ENCODE measurements at regions not wholly inside any gene's neighbourhood (a gene's known extent, or its start where the extent isn't known, plus 50 kb on each side); places are given as distances from the start of the nearest gene placed in this dataset.
A peak's percentile ranks its signal among the peaks of the same experiment; 100 is the strongest.

DNA sequence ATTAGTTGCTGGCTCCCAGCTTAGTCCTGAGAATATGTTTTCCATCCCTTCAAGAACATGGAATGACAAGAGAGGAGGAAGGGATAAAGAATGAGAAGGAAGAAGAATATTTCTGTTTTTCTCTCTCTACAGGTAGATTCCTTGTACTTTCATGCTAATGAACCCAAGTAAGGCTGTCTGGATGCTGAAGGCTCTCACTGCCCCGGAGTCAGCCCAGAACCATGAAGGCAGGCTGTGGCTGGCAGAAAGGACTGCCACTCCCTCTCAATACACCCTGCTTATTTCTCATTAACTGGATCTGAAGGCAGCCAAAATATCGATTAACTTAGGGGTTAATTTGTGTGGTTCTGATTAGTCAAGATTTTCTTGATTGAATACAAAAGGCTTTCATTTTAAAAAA is 93.1 kb upstream of the NPAS2 start:
- Mint-ChIP-seq H3K36me3 (ENCODE audit: unreplicated experiment) (no peaks in the 10 kb centered on the region), H3K9me3 (ENCODE audit: unreplicated experiment) (no peaks in the 10 kb centered on the region), H3K4me3 (ENCODE audit: unreplicated experiment) (no peak overlapping the region), H3K4me1 (ENCODE audit: unreplicated experiment) (no peaks in the 10 kb centered on the region), H3K27ac (ENCODE audit: unreplicated experiment) (no peak overlapping the region), H3K27me3 (ENCODE audit: unreplicated experiment) (peaks cover 46% of the 10 kb centered on the region)
- no peak for TF ChIP-seq CTCF (IDR thresholded peaks at IDR 0.05)
- DNase-seq (ENCODE audit: extremely low spot score, unreplicated experiment) = no peak

- TF ChIP-seq CTCF (IDR thresholded peaks at IDR 0.05) = peak; percentile 87
- H3K27ac Mint-ChIP-seq (ENCODE audit: unreplicated experiment) = no peak overlapping the region
- peaks cover 23% of the 10 kb centered on the region for H3K27me3 Mint-ChIP-seq (ENCODE audit: unreplicated experiment)
- no peaks in the 10 kb centered on the region for H3K9me3 Mint-ChIP-seq (ENCODE audit: unreplicated experiment)
- DNase-seq (ENCODE audit: extremely low spot score, unreplicated experiment) = no peak
- no peaks in the 10 kb centered on the region for H3K36me3 Mint-ChIP-seq (ENCODE audit: unreplicated experiment)
- no peak overlapping the region for H3K4me3 Mint-ChIP-seq (ENCODE audit: unreplicated experiment)
- H3K4me1 Mint-ChIP-seq (ENCODE audit: unreplicated experiment) = peaks cover 11% of the 10 kb centered on the region
These were observed 89.6 kb upstream of the NPAS2 start for GRCh38 chr2:100730290-100730868.

- no peaks in the 10 kb centered on the region for H3K9me3 Mint-ChIP-seq (ENCODE audit: unreplicated experiment)
- H3K4me1 Mint-ChIP-seq (ENCODE audit: unreplicated experiment) = peaks cover 11% of the 10 kb centered on the region
- H3K4me3 Mint-ChIP-seq (ENCODE audit: unreplicated experiment) = no peak overlapping the region
- no peak for DNase-seq (ENCODE audit: extremely low spot score, unreplicated experiment)
- H3K27ac Mint-ChIP-seq (ENCODE audit: unreplicated experiment) = no peak overlapping the region
- no peaks in the 10 kb centered on the region for H3K36me3 Mint-ChIP-seq (ENCODE audit: unreplicated experiment)
- peaks cover 23% of the 10 kb centered on the region for H3K27me3 Mint-ChIP-seq (ENCODE audit: unreplicated experiment)
- TF ChIP-seq CTCF (IDR thresholded peaks at IDR 0.05) = no peak
These were observed 88.4 kb upstream of the NPAS2 start for GRCh38 chr2:100731535-100731981.

DNA sequence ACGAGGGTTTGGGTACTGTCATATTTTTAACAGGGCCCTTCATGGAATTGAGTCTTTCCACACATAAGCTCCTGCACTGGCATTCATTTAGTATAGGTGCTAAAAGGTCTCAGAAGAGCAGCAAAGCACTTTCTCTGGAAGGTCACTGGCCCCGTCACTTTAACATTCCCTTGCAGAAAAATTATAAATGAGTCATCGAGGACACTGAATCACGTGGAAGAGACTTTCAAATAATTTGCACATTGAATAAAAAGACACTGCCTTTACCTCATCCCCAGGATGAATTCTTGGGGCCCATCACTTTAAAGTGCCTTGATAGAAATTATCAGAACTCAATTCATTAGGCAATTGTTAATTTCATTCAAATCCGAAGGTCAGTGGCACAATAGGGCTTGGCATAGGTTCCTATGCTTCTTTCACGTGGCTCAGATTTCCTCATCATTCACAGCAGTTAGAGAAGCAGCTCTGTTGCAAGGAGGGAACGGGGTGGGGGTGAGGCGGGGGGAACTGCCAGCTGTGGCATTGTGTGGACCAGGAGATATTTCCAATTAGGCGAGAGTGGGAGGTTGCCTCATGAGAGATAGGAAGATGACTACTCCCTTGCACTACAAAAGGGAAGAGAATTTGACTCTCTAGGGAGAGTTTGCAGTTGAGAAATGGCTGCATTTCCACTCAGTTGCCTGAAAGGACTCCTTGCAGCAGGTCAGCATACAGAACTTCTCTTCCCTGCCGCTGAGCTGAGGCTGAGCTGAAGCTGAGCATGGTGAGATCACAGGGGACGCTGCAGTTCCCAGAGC is 86.3 kb upstream of the NPAS2 start:
- no peaks in the 10 kb centered on the region for H3K9me3 Mint-ChIP-seq (ENCODE audit: unreplicated experiment)
- H3K4me3 Mint-ChIP-seq (ENCODE audit: unreplicated experiment) = no peak overlapping the region
- peaks cover 10% of the 10 kb centered on the region for H3K27me3 Mint-ChIP-seq (ENCODE audit: unreplicated experiment)
- no peak for TF ChIP-seq CTCF (IDR thresholded peaks at IDR 0.05)
- DNase-seq (ENCODE audit: extremely low spot score, unreplicated experiment) = no peak
- peaks cover 11% of the 10 kb centered on the region for H3K4me1 Mint-ChIP-seq (ENCODE audit: unreplicated experiment)
- peak overlapping the region; percentile 46 for H3K27ac Mint-ChIP-seq (ENCODE audit: unreplicated experiment)
- H3K36me3 Mint-ChIP-seq (ENCODE audit: unreplicated experiment) = no peaks in the 10 kb centered on the region

- Mint-ChIP-seq H3K9me3 (ENCODE audit: unreplicated experiment) (no peaks in the 10 kb centered on the region), H3K27ac (ENCODE audit: unreplicated experiment) (no peak overlapping the region), H3K4me1 (ENCODE audit: unreplicated experiment) (peaks cover 13% of the 10 kb centered on the region), H3K36me3 (ENCODE audit: unreplicated experiment) (no peaks in the 10 kb centered on the region), H3K4me3 (ENCODE audit: unreplicated experiment) (no peak overlapping the region), H3K27me3 (ENCODE audit: unreplicated experiment) (peaks cover 5% of the 10 kb centered on the region)
- TF ChIP-seq CTCF (IDR thresholded peaks at IDR 0.05) = no peak
- no peak for DNase-seq (ENCODE audit: extremely low spot score, unreplicated experiment)
These were observed 83.6 kb upstream of the NPAS2 start for GRCh38 chr2:100736121-100736915.

Measured in osteocyte (in vitro differentiated cells).